ENCODE measurements at regions not wholly inside any gene's neighbourhood (a gene's known extent, or its start where the extent isn't known, plus 50 kb on each side); places are given as distances from the start of the nearest gene placed in this dataset.

DNA sequence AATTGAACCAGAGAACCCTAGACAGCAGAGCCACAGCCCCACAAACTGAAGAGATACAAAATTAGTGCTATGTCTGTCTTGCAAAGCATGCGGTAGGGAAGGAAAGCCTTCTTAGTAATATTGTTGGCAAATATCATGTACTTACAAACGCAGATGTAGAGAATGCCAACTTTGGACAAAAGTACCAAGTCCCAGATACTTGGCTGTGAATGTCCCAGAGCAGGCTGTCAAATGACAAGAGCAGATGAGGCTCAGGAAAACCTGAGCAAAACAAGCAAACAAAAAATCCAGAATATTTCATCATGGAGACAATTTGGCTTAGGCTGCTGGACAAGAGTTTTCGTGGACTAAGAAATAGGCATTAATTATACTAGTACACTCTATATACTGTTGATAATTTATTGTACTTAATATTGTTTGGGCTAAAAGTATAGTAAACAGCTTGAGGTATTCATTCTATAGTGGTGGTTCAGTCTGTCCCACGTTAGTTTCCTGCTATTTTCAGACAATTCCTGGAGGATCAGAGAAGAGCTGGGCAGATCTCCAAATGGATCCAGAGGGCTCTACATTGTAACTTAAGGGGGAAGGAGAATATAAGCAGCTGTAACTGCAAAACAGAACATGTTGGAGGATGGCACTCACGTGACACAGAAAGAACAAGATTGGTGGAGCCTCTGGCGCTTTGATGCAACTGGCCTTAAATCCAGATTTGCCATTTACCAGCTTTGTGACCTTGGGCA is 329.8 kb downstream of the ATP23 start:
- no peak for DNase-seq

DNA sequence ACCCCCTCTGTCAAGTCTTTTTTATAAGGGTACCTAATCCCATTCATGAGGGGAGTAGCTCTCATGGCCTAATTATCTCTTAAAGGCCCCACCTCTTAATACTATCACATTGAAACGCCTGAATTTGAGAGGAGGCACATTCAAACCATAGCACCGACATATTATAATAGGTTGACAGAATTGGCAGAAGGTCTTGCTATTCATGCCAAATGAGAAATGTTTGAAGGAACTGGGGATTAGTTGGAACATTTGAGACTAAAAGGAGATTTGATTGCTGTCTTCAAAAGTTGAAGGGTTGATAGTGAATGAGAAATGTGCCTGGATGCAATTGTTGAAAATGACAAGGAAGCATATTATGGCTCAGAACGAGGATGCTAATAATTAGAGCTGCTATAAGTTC is 331.1 kb downstream of the ATP23 start:
- no peak for DNase-seq

DNA sequence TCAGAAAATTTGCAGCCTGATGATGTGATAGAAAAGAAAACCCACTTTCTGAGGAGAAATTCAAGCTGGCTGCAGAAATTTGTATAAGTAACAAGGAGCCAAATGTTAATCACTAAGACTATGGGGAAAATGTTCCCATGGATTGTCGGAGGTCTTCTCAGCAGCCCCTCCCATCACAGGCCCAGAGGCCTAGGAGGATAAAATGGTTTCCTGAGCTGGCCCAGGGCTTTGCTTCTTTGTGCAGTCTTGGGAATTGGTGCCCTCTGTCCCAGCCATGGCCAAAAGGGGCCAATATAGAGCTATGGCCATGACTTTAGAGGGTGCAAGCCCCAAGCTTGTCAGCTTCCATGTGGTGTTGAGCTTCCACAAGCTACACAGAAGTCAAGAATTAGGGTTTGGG is 335.9 kb downstream of the ATP23 start:
- DNase-seq = no peak

DNA sequence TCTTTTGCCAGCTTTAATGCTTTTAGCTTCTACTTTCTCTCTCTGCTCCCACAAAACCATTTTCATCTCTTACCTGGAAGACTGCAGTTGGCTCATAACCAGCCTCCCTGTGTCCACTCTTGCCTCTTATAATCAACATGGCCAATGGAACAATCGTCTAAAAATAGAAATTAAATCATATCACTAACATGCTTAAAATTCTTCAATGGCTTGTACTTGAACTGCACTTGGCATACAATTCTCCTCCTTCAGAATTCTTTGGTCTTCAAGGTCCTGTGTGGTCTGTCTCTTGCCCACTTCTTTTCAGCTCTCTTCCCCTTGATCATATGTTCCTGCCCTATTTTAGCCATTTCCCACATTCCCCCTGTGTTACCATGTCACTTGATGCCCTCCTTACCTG is 342.2 kb downstream of the ATP23 start:
- no peak for DNase-seq

DNA sequence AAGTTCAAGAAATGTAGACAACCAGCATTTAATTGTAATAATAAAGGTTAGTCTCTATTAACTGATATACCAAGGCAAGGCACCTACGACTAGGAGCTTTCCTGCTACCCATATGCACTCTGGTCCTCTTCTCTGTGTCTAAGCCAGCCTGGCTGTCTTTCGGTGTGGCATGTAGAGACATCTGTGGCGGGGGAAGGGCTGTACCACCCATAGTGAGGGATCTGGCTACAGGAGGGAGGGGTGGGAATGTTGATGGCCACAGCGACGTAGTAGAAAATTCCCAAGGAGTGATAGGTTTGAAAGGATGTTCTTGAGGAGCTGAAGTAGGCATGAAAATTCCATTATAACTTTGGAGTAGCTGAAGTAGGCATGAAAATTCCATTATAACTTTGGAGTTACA is 344.2 kb downstream of the ATP23 start:
- DNase-seq = no peak

DNA sequence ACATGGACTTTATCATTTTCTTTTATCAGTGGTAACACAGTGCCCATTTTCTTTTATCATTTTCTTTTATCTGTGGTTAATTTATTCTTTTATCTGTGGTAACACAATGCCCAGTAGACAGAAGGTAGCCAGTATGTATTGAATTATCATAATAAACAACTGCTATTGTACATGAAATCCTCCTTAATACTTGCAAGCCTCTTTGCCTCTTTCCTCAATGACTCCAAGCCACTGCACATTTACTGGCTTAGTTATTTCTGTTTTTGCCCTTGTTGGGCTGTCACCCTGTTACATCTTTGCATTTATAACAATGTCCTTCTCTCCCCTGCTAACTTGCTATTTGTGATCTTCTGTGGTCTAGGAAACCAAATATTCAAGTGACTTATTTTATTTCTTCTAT is 345.0 kb downstream of the ATP23 start:
- no peak for DNase-seq

DNA sequence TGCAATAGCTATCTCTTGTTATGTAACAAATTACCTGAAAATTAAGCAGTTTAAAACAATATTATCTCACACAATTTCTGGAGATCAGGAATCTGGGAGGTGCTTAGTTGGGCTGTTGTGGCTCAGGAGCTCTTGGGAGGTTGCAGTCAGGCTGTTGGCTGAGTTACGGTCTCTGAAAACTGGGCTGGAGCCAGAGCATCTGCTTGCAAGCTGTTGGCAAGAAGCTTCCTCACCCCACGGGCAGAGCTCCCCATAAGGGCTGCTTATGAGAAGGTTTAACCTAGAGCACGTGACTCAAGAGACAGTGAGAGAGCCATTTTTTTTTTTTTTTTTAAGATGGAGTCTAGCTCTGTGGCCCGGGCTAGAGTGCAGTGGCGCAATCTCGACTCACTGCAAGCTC is 346.8 kb downstream of the ATP23 start:
- no peak for DNase-seq

DNA sequence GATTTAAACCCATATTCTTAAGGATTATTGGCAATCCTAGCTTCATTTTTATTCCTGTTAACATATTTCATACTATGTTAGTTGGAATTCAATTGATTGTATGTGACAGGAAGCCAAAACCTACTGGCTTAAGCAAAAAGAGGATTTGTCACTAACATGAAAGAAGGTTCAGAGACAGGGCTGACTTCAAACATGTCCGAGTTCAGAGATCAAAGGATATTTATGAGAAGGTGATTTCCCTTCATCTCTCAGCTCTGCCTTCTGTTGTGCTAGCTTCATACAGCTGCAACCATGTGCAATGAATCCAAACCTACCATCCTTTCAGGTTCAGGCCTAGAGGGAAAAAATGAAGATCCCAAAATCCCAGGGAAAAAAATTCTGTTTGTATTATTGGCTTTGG is 349.7 kb downstream of the ATP23 start:
- DNase-seq = no peak

DNA sequence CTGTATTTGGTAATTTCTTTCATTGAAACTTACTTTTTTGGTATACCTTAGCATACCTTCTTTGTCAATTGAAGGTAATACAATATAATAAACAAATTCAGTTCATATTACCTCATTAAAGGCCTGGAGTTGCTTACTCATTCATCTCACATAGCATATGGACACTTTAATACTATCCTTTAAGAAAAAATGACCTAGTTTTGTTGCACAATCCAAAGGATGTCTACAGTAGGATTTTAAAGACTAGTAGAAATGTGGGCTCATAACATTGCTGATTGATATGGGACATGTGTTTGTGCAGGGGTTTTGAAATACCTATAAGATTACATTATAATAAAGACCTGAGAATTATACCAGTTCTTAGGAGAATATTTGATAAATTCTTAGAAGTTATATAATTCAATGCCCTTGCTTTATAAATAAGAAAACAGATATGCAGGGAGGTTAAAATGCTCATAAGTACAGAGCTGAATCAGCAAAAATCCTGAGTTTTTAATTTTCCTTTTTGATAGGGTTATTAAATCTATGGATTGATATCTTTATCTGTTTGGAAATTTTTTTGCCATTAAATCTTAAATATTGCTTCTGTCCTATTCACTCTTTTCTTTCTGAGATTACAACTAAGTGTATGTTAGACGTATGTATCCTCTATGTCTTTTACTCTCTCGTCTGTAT is 352.1 kb downstream of the ATP23 start:
- DNase-seq = no peak

DNA sequence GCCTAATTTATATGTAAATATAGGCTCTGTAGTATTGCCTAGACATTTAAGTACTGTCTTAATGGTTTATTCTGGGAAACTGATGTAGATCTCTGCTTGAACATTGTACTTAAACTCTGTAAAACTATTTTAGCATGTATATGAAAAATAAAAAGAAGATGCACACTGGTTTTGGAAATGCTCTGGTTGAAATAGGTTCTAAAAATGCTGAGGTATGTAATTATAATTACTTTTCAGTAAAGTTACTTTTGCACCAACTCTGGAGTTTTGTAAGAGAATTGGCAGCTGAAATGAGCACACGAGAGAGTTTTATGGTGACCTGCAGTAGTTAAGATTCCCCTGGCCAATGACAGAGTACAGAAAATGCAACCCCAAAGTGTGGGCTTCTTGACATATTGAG is 353.9 kb downstream of the ATP23 start:
- no peak for DNase-seq

DNA sequence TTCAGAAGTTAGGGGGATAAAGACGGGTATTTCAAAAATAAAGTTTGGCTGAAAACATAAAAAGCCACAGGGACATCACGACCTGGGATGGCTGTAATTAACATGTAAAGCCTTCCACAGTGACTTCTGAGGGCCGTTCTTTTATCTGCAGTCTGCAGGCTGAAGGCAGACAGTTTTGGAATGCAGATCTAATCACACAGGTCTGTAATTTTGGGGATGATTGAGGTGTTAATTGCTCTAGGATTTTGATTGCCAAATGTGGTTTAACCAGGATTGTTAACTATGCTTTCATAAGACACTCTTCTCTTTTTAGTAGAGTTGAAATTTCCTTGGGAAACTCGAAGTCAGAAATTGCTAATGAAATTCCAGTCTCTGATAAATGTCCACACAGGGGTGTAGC is 355.5 kb downstream of the ATP23 start:
- DNase-seq = no peak

DNA sequence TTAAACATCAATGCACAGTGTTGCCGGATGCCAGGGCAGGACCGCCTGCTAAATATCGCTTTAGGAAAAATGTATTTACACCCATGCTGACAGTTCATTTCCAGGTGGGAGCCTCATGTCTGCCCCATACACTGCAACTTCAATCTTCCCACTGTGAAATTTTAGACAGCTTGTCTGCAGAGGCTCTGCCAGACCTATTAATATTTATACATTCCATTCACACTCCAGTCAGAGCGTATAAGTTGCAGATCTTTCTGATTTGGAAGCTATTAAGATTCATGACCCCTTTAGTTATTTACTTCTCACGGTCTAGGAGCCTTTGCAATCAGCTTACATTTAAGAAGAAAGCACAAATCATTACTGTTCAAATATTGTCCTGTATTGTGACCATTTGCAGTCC is 357.4 kb downstream of the ATP23 start:
- no peak for DNase-seq

DNA sequence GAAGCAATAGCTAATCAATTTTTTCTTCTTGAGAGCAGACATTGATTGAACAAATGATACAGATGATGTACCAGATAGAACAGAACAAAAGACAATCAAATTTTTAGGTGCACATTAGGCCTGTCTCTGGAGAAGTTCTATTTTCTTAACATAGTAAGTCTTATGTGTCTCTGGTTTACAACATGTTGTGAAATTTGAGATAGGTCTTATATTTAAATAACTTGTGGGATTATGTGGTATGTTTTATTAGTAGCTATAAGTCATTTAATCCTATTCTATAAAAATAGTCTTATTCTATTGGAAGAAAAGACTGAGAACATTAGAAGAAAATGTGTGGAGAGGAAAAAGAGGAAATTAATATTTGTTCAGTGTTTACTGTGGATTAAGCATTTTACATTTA is 358.0 kb downstream of the ATP23 start:
- DNase-seq = no peak

DNA sequence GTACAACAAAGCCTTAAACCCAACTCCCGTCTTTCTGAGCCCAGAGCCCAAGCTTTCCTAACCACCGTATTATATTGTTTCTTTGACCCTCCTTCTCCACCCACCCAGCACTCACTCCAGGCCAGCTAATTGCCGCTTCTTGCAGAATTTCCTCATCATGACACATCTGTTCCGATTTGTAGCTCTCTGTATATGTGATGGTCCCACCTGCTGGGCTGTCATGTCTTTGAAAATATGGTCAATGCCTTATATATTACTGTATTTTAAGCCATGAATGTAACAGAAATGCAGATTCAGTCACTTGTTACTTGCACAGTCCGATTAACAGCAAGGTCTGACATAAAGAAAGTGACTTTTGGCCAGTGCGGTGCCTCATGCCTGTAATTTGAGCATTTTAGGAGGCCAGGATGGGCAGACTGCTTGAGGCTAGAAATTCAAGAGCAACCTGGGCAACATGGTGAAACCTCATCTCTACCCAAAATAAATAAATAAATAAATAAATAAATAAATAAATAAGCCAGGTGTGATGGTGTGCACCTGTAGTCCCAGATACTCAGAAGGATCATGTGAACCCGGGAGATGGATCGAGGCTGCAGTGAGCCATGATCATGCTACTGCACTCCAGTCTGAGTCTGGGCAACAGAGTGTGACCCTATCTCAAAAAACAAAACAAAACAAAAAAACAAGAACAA is 359.8 kb downstream of the ATP23 start:
- DNase-seq = no peak

DNA sequence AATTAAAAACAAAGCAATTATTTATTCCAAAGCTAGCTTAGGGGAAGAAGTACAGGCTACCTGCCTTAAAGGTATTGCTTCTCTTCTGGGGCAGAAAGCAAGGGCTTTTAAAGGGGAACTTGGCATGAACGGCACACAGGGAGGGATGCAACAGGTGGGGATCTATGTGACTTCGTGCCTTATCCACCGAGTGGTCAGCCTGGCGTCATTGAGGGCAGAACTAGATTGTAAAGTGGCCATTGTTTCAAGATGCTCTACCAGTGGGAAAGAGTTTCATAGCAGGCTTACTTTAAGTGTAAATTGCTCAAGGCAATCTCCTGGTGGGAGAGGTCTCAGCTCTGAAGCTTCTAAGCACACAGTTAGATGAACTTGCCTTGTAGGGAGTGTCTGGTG is 360.4 kb downstream of the ATP23 start:
- no peak for DNase-seq

DNA sequence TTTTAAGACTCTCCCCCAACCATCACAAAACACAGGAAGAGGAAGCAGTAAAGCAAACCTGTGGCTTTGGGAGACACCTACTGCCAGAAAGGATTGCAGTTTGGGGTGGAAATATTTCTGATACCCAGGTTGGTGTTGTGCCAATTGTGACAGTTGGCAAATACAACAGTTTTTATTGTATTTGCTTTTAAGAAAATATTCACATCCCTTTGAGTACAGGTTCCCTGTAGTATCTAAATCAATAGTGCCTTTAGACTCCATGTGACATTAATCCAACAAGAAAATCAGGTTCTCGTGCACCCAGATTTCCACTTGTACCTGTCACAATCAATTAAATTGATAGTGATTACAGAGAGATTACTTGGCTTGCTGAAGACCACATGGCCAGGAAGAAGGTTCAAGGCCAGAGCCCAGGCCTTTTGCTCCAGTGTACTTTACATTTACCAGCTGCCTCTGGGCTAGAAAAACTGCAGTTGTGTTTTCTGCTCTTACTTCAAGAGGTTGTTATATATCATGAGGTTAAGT is 361.2 kb downstream of the ATP23 start:
- no peak for DNase-seq

DNA sequence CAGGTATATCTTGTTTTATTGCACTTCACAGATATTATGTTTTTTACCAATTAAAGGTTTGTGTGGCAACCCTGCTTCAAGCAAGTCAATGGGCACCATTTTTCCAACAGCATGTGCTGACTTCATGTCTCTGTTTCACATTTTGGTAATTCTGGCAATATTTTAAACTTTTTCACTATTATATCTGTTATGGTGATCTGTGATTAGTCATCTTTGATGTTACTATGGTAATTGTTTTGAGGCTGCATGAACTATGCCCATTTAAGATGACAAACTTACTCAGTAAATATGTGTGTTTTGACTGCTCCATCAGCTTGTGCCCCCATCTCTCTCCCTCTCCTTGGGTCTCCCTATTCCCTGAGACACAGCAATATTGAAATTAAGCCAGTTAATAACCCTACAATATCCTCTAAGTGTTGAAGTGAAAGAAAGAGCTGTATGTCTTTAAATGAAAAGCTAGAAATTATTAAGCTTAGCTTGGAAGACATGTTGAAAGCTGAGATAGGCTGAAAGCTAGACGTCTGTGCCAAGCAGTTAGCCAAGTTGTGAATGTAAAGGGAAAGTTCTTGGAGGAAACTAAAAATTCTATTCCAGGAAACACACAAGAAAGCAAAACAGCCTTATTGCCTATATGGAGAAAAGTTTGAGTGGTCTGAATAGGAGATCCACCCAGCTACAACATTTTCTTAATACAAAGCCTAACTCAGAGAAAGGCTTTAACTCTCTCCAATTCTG is 365.1 kb downstream of the ATP23 start:
- no peak for DNase-seq

DNA sequence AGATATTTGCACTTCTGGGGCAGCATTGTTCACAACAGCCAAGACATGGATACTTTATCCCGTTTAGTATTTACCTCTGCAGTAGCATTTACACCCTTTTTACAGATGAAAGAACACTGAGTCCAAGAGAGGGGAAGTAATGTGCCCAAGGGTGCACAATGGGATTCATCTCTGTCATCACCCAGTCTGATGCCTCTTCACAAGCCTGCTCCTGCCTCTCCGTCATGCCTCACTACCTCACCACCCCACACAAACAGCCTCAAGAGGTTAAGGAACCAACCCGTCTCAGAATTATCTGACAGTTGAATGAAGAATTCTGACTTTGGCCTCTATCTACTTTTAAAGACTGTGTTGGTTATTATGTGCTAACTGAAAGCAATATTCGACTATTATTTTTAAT is 368.4 kb downstream of the ATP23 start:
- no peak for DNase-seq

DNA sequence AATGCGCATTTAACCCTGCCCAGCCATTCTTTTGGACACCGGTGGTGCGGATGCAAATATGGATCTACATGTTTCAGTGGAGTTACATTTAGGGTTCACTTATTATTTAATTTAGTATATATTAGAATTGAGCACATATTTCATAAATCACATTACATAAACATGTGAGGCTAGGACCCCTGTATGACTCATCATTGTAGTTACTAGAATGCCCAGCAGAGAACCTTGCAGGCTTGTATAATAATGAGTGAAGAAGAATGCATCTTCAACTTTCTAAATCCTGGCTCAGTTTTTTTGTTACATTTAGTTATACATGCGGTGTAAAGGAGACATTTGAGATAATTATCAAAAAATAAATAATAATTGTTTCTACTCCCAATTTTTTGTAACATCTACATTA is 369.0 kb downstream of the ATP23 start:
- DNase-seq = no peak

DNA sequence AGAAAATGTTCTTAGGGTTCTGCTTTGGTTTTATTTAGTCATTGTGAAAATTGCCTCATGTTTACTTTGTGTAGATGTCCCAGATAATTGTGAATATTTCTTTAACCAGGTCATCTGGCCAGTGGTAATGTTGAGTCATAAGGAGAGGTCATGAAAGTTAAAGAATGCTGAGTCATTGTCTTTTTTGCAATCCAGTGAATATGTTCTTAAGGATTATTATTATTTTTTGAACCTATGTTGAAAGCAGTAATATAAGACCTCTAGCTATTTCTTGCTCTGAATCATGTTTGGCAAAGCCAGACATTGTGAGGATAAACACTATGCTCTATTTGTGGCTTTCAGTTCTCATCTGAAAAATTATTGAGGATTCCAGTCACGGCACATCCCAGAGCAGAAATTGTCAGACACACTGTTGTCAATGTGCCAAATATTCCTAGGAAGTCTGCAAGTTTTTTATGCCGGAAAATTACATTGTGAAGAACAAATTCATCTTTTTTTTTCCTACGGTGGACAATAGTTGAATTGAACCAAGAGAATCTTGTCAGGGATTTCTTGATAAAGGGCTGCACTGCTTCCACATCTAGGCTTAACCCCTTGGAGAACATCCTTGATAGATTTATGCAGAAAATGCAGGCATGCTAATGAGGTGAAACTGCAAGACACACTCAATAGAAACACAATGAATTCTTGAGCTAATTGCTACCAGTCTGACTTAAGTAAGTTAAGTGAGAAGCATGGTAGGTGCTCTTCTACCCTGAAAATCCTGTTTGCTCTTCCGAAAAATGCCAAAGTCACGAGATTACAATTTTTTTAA is 369.6 kb downstream of the ATP23 start:
- DNase-seq = no peak

DNA sequence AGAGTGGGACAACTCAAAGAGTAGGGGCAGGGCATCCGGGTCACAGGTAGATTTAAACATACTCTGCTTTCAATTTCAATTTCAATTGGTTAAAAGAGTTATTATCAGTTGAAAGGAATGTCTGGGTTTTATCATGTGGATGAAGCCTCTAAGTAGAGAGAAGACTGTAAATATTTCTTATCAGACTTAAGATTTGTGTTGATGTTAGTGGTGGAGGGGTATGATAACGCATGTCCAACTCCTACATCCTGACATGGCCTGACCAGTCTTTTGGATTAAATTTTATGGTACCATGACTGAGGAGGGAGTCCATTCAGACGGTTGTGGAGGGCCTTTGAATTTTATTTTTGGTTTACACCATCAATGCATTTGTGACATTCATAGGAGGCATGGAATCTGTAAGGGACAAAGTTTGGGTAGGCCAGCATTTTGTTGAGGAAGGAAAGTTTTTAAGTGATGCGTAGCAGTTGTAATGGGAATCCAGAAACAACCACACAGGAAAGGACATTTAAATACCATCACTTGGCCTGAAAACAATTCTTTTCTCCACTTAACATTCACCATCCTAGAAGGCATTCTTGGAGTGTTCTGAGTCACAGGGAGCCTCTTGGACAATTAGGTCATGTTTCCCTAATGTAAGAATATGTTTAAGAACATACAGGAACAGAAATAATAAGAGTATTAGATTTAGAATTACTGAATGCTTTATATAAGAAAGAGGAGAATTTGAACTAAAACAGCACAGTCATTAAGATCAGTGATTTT is 371.9 kb downstream of the ATP23 start:
- no peak for DNase-seq

DNA sequence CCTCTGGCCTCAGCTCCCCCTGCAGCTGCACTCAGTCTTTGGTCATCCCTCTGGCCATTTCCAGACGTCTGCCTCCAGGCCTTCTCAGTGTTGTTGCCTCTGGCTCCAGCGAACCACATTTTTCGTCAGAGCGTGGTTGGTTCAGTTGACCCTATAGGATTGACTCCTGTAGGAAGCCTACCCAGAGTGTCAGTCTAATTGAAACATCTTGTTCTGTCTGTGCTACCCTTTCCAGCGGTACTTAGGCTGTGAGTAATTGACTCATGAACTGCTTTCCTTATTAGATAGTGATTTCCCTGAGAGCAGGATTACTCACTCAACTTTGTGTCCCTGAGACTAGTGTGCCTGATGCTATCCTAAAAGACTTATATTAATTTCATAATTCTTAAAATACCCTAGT is 373.2 kb downstream of the ATP23 start:
- DNase-seq = no peak

Measured in stimulated activated naive CD4-positive, alpha-beta T cell (primary cell).